ENCODE measurements at regions not wholly inside any gene's neighbourhood (a gene's known extent, or its start where the extent isn't known, plus 50 kb on each side); places are given as distances from the start of the nearest gene placed in this dataset.

DNA sequence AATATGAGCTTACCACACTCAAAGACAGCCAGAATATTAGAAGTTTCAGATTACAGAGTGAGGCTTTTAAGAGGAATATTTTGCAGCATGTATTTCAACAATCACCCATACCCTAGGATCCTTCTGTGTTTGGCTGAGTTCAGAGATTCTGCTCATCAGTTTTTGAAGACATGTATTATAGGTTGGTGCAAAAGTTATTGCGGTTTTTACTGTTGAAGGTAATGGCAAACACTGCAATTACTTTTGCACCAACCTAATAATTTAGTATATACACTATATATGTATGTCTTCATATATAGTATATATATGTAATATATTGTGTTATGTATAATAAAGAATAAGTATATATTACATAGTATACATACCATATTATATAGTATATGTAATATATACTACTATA is 435.1 kb downstream of the IRS2 start:
- TF ChIP-seq CTCF (IDR thresholded peaks at IDR 0.05; ENCODE audit: low read length) (no peak), EZH2 (IDR thresholded peaks at IDR 0.05; ENCODE audit: borderline replicate concordance, low read length) (no peak)
